Type B pancreatic cell (in vitro differentiated cells): ENCODE measurements at regions not wholly inside any gene's neighbourhood (a gene's known extent, or its start where the extent isn't known, plus 50 kb on each side); places are given as distances from the start of the nearest gene placed in this dataset.

Experiments used
- DNase-seq: peaks from one replicate; pipeline ENCODE4 v3.0.0; 2021; ENCODE audit warnings: mixed read lengths; ENCODE audit not compliant: unreplicated experiment; ENCODE audit errors: extremely low spot score
- H3K27ac Mint-ChIP-seq: 2 replicates; pipeline ENCODE4 v1.8.0; 2021; ENCODE audit warnings: mild to moderate bottlenecking, mixed read lengths
- H3K27me3 Mint-ChIP-seq: 2 replicates; pipeline ENCODE4 v1.8.0; 2021; ENCODE audit warnings: mixed read lengths
- H3K36me3 Mint-ChIP-seq: 2 replicates; pipeline ENCODE4 v1.8.0; 2021; ENCODE audit warnings: mixed read lengths
- H3K4me1 Mint-ChIP-seq: one replicate; pipeline ENCODE4 v1.8.0; 2021; ENCODE audit warnings: mixed read lengths; ENCODE audit not compliant: unreplicated experiment
- H3K4me3 Mint-ChIP-seq: 2 replicates; pipeline ENCODE4 v1.8.0; 2021; ENCODE audit warnings: mild to moderate bottlenecking, mixed read lengths
- H3K9me3 Mint-ChIP-seq: 2 replicates; pipeline ENCODE4 v1.8.0; 2021; ENCODE audit warnings: mixed read lengths
- CTCF ChIP-seq: fragments of 200-600 bp; sonication (generic); conservative IDR thresholded peaks from 2 replicates; pipeline ENCODE4 v1.5.0; 2021; ENCODE audit warnings: antibody characterized with exemption, mild to moderate bottlenecking

GRCh38 chr3:178277605-178278004, 258.6 kb upstream of the KCNMB2 start:
- Mint-ChIP-seq H3K4me3 (no peak overlapping the region), H3K4me1 (no peaks in the 10 kb centered on the region), H3K9me3 (peaks cover 7% of the 10 kb centered on the region), H3K27ac (no peak overlapping the region), H3K36me3 (no peaks in the 10 kb centered on the region), H3K27me3 (no peaks in the 10 kb centered on the region)
- no peak for TF ChIP-seq CTCF
- no peak for DNase-seq

GRCh38 chr3:178283561-178283960, 252.7 kb upstream of the KCNMB2 start:
- Mint-ChIP-seq H3K4me3 (no peak overlapping the region), H3K27me3 (no peaks in the 10 kb centered on the region), H3K9me3 (peaks cover 16% of the 10 kb centered on the region), H3K36me3 (no peaks in the 10 kb centered on the region), H3K4me1 (no peaks in the 10 kb centered on the region), H3K27ac (no peak overlapping the region)
- no peak for DNase-seq
- no peak for TF ChIP-seq CTCF

GRCh38 chr3:178284181-178284580, 252.1 kb upstream of the KCNMB2 start:
- H3K4me3 Mint-ChIP-seq, result no peak overlapping the region

GRCh38 chr3:178288074-178288473, 248.2 kb upstream of the KCNMB2 start:
- TF ChIP-seq CTCF, result no peak
- DNase-seq, result no peak
- peaks cover 9% of the 10 kb centered on the region for H3K4me1 Mint-ChIP-seq
- H3K4me3 Mint-ChIP-seq, result no peak overlapping the region
- peaks cover 14% of the 10 kb centered on the region for H3K9me3 Mint-ChIP-seq
- H3K36me3 Mint-ChIP-seq, result no peaks in the 10 kb centered on the region
- H3K27me3 Mint-ChIP-seq, result no peaks in the 10 kb centered on the region
- no peak overlapping the region for H3K27ac Mint-ChIP-seq

More at GRCh38 chr3:178284181-178284580, 252.1 kb upstream of the KCNMB2 start:
- Mint-ChIP-seq H3K27ac (no peak overlapping the region), H3K27me3 (no peaks in the 10 kb centered on the region), H3K4me1 (no peaks in the 10 kb centered on the region), H3K36me3 (no peaks in the 10 kb centered on the region), H3K9me3 (peaks cover 14% of the 10 kb centered on the region)
- DNase-seq, result no peak
- no peak for TF ChIP-seq CTCF

- TF ChIP-seq CTCF, result no peak
- H3K9me3 Mint-ChIP-seq, result peaks cover 14% of the 10 kb centered on the region
- H3K4me1 Mint-ChIP-seq, result peaks cover 9% of the 10 kb centered on the region
- no peaks in the 10 kb centered on the region for H3K36me3 Mint-ChIP-seq
- no peak overlapping the region for H3K27ac Mint-ChIP-seq
- H3K4me3 Mint-ChIP-seq, result no peak overlapping the region
- no peaks in the 10 kb centered on the region for H3K27me3 Mint-ChIP-seq
- no peak for DNase-seq
These were observed 246.6 kb upstream of the KCNMB2 start for GRCh38 chr3:178289544-178290160.
